ENCODE measurements at regions not wholly inside any gene's neighbourhood (a gene's known extent, or its start where the extent isn't known, plus 50 kb on each side); places are given as distances from the start of the nearest gene placed in this dataset.

DNA sequence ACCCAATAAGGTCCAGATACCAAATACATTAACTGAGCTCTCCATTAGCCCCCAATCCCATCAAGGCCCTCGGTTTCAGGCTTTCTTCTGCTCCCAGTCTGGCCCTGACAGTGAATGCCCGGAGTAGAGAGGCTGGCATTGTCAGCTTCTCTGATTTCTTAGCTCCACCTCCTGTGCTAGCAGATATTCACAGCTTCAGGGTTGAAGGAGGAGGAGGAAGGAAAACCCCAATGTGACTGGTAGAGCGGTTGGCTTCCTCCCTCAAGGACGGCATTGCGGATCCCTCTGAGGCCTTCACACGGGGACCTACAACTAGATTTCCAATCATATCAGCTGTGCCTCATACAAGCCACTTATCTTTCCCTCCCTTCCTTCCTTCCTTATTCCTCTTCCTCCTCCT lies 164.1 kb upstream of the SYNDIG1 start:
- TF ChIP-seq, protein P1, sequence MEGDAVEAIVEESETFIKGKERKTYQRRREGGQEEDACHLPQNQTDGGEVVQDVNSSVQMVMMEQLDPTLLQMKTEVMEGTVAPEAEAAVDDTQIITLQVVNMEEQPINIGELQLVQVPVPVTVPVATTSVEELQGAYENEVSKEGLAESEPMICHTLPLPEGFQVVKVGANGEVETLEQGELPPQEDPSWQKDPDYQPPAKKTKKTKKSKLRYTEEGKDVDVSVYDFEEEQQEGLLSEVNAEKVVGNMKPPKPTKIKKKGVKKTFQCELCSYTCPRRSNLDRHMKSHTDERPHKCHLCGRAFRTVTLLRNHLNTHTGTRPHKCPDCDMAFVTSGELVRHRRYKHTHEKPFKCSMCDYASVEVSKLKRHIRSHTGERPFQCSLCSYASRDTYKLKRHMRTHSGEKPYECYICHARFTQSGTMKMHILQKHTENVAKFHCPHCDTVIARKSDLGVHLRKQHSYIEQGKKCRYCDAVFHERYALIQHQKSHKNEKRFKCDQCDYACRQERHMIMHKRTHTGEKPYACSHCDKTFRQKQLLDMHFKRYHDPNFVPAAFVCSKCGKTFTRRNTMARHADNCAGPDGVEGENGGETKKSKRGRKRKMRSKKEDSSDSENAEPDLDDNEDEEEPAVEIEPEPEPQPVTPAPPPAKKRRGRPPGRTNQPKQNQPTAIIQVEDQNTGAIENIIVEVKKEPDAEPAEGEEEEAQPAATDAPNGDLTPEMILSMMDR (conservative IDR thresholded peaks at IDR 0.05; ENCODE audit: low read depth, low read length), result no peak
- DNase-seq (ENCODE audit: low read depth), result no peak
- H3K4me3 ChIP-seq (ENCODE audit: low read length), result no peak overlapping the region

DNA sequence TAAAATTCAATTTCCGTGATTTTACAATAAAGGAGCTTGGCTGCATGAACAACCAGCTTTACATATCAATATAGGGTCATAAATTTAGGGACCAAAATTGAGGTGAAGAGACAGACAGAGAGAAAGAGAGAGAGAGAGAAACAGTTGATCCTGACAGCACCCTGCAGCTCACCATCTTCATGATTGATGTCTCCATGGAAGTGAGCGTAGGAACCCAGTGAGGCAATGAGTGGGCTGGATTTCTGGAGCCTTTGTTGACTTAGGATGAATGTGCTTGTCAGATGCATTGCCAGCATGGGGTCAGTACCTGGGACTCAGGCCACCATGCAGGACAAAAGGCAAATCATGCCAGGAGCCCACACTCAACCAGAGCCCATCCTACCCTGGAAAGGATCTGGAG lies 165.1 kb upstream of the SYNDIG1 start:
- DNase-seq (ENCODE audit: low read depth), result no peak
- TF ChIP-seq, protein P1 (conservative IDR thresholded peaks at IDR 0.05; ENCODE audit: low read depth, low read length), result no peak
- H3K4me3 ChIP-seq (ENCODE audit: low read length), result no peak overlapping the region

DNA sequence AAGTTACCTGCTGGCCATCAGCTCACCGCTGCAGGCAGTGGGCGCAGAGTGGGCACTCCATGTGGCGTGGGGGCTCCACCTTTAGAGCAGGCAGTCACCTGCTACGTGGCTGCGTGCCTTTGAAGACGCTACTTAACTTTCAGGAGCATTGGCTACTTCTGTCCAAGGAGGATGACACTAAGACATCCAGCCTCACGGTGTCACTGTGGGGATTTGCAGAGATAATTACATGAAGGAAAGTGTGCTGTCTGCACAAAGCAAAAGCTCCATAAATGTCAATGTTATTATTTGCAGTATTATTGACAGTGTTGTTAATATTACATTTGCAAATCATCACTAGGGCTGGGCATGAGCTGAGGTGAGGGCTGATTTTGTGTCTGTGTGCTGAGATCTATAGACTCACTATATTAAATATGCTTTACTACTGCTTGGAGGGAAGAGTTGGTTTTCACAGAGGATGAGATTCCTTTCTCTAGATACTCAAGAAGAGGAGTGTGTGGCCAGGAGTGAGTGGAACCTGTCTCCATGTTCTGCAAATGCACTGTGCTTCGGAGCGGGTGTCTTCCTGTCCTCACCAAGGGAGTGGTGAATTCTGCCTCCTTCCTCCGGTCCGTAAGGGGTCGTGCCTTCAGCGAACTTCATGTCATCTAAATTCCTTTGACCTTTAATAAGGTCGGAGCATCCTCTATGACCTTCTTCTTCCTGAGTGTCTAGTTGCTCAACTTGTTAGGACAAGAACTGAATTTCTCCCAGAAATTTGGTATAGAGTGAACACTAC lies 165.8 kb upstream of the SYNDIG1 start:
- DNase-seq (ENCODE audit: low read depth), result no peak
- no peak overlapping the region for H3K4me3 ChIP-seq (ENCODE audit: low read length)
- TF ChIP-seq, protein P1 (conservative IDR thresholded peaks at IDR 0.05; ENCODE audit: low read depth, low read length), result no peak

DNA sequence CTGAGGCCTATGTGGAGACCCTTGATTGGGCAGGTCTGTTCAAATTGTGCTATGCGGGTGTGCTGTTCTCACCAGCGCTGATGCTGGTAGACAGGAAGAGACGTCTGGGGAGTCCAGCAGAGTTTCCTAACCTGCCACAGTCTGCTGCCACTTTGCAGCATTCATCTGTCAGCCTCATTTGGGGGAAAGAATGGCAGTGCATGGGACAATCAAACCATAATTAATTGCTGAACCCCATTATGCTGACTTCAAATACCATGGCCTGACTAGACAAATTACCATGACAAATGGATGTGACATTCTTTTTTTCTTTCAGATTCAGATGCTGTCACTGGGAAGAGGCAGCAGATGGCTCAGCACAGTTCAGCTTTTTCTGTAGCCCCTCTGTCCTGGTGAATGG lies 171.4 kb upstream of the SYNDIG1 start:
- TF ChIP-seq, protein P1 (conservative IDR thresholded peaks at IDR 0.05; ENCODE audit: low read depth, low read length), result no peak
- no peak for DNase-seq (ENCODE audit: low read depth)

DNA sequence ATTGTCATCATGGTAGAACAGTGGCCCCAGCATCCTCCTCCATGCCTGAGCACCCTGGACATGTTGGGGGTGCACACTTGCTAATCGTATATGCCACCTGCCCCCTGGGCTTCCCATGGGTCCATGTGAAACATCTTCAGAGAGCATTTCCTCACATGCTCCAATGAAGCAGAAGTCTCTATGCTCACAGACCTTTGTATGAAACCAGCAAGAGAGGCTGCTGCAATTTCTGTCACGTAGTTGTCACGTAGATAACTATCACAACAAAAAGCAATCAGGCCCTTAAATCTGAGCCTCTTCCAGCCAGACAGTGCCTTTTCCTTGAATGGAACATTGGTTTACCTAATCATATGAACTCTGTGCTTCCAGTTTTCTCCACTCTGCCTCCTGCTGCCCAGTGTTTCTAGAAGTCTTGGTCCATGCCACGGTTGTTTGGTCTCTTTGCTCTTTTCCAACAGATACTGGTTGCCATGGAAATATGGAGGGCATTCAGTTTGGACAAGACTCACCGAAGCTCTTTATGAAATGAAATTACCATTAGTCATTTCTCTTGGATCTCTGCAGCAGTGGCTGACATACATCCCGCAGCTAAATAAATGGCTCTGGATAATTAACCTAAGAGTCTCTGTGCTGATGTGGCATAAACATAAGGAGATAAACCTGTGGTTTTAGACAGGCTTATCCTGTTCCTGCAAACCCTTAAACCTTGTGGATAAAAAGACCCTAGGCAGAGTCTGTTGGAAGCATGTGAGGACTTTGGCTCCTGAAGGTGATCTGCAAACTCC lies 172.8 kb upstream of the SYNDIG1 start:
- TF ChIP-seq, protein P1 (conservative IDR thresholded peaks at IDR 0.05; ENCODE audit: low read depth, low read length), result no peak
- no peak for DNase-seq (ENCODE audit: low read depth)
- no peak overlapping the region for H3K4me3 ChIP-seq (ENCODE audit: low read length)

More for the DNA sequence above, 171.4 kb upstream of the SYNDIG1 start:
- H3K4me3 ChIP-seq (ENCODE audit: low read length), result no peak overlapping the region

DNA sequence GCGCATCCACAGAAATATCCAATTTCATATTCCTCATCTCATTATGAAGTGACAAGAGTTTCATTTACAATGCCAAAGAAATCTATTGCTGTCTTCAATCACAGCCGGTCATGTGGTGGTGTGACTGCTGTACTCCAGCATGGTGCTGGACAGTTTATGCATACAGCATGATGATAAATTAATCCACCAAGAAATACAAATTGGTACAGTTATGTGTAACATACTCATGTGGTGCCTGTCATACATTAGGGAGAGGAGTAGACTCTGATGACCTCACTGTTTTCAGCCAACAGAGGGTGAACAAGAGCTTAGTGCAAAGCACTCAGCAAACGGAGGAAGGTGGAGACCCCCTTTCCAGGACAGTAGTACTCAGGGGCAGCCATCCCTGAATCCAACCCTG lies 178.4 kb upstream of the SYNDIG1 start:
- no peak for DNase-seq (ENCODE audit: low read depth)
- TF ChIP-seq, protein P1 (conservative IDR thresholded peaks at IDR 0.05; ENCODE audit: low read depth, low read length), result no peak

More for the DNA sequence above, 178.4 kb upstream of the SYNDIG1 start:
- H3K4me3 ChIP-seq (ENCODE audit: low read length), result no peak overlapping the region

Measured in retinal pigment epithelial cell (primary cell).